RWPE2 (cell line): ENCODE measurements at regions not wholly inside any gene's neighbourhood (a gene's known extent, or its start where the extent isn't known, plus 50 kb on each side); places are given as distances from the start of the nearest gene placed in this dataset.

Source experiments
- ATAC-seq: fragments of 200-7000 bp; cut with Tn5 transposase; 3 replicates; pipeline ENCODE4 v1.9.1; 2021; ENCODE audit warnings: low read depth
- DNase-seq: peaks from one replicate; pipeline ENCODE4 v3.0.0-alpha.2; 2020; ENCODE audit warnings: low spot score
- H3K27ac ChIP-seq: fragments of 450-650 bp; 2 replicates; pipeline ENCODE4 v1.5.1; 2017; ENCODE audit warnings: mild to moderate bottlenecking; ENCODE audit not compliant: poor library complexity, severe bottlenecking
- H3K27me3 ChIP-seq: fragments of 250-450 bp; sonication (Bioruptor Pico); 2 replicates; pipeline ENCODE4 v1.5.1; 2021; ENCODE audit warnings: mild to moderate bottlenecking, moderate library complexity; ENCODE audit not compliant: insufficient read depth, poor library complexity, severe bottlenecking
- H3K36me3 ChIP-seq: fragments of 250-450 bp; sonication (Bioruptor Pico); 2 replicates; pipeline ENCODE4 v1.5.1; 2020; ENCODE audit warnings: low read depth, mild to moderate bottlenecking, moderate library complexity
- H3K4me1 ChIP-seq: fragments of 250-450 bp; sonication (Bioruptor Pico); 2 replicates; pipeline ENCODE4 v1.5.1; 2021; ENCODE audit warnings: mild to moderate bottlenecking, moderate library complexity; ENCODE audit not compliant: insufficient read depth, poor library complexity, severe bottlenecking
- H3K4me3 ChIP-seq: fragments of 250-450 bp; sonication (Bioruptor Pico); 2 replicates; pipeline ENCODE4 v1.5.1; 2021; ENCODE audit warnings: mild to moderate bottlenecking, moderate library complexity; ENCODE audit not compliant: severe bottlenecking
- H3K9me3 ChIP-seq: fragments of 250-450 bp; sonication (Bioruptor Pico); 2 replicates; pipeline ENCODE4 v1.5.1; 2021; ENCODE audit warnings: mild to moderate bottlenecking, moderate library complexity; ENCODE audit not compliant: severe bottlenecking
- CTCF ChIP-seq: fragments of 450-650 bp; IDR thresholded peaks from one replicate; pipeline ENCODE4 v1.5.1; 2017; ENCODE audit warnings: mild to moderate bottlenecking, moderate library complexity; ENCODE audit not compliant: poor library complexity, severe bottlenecking

- Histone ChIP-seq H3K27me3 (no peaks in the 10 kb centered on the region), H3K36me3 (no peaks in the 10 kb centered on the region), H3K4me1 (no peaks in the 10 kb centered on the region), H3K4me3 (no peak overlapping the region), H3K27ac (no peak overlapping the region), H3K9me3 (no peaks in the 10 kb centered on the region)
- DNase-seq = no peak
- peak; percentile 41 for TF ChIP-seq CTCF
- no peak for ATAC-seq
Observed at GRCh38 chrX:39652336-39652735, 445.4 kb downstream of the BCOR start.

GRCh38 chrX:39653691-39654090 lies 444.1 kb downstream of the BCOR start:
- Histone ChIP-seq H3K27ac (no peak overlapping the region), H3K27me3 (no peaks in the 10 kb centered on the region)
- no peak for ATAC-seq

GRCh38 chrX:39654183-39654925 lies 443.4 kb downstream of the BCOR start:
- Histone ChIP-seq H3K9me3 (no peaks in the 10 kb centered on the region), H3K4me3 (no peak overlapping the region), H3K27ac (no peak overlapping the region), H3K27me3 (no peaks in the 10 kb centered on the region), H3K4me1 (no peaks in the 10 kb centered on the region), H3K36me3 (no peaks in the 10 kb centered on the region)
- ATAC-seq (no peak), DNase-seq (no peak)
- no peak for TF ChIP-seq CTCF

More at GRCh38 chrX:39653691-39654090, 444.1 kb downstream of the BCOR start:
- TF ChIP-seq CTCF = no peak
- DNase-seq = no peak
- no peaks in the 10 kb centered on the region for H3K36me3 ChIP-seq
- H3K9me3 ChIP-seq = no peaks in the 10 kb centered on the region
- no peaks in the 10 kb centered on the region for H3K4me1 ChIP-seq
- H3K4me3 ChIP-seq = no peak overlapping the region

GRCh38 chrX:39654952-39655351 lies 442.8 kb downstream of the BCOR start:
- no peak for DNase-seq
- H3K27ac ChIP-seq = no peak overlapping the region
- no peak for ATAC-seq
- no peaks in the 10 kb centered on the region for H3K4me1 ChIP-seq
- H3K4me3 ChIP-seq = no peak overlapping the region
- TF ChIP-seq CTCF = no peak
- no peaks in the 10 kb centered on the region for H3K27me3 ChIP-seq
- no peaks in the 10 kb centered on the region for H3K36me3 ChIP-seq
- H3K9me3 ChIP-seq = no peaks in the 10 kb centered on the region

- ATAC-seq = no peak
- TF ChIP-seq CTCF = no peak
- H3K9me3 ChIP-seq = no peaks in the 10 kb centered on the region
Observed at GRCh38 chrX:39661116-39661907, 436.4 kb downstream of the BCOR start.

More at GRCh38 chrX:39661116-39661907, 436.4 kb downstream of the BCOR start:
- H3K36me3 ChIP-seq = no peaks in the 10 kb centered on the region
- DNase-seq = no peak
- H3K4me1 ChIP-seq = no peaks in the 10 kb centered on the region
- H3K27me3 ChIP-seq = no peaks in the 10 kb centered on the region
- H3K27ac ChIP-seq = no peak overlapping the region
- no peak overlapping the region for H3K4me3 ChIP-seq
